C1 segment of cervical spinal cord (tissue), 14 donors: ENCODE measurements at regions not wholly inside any gene's neighbourhood (a gene's known extent, or its start where the extent isn't known, plus 50 kb on each side); places are given as distances from the start of the nearest gene placed in this dataset.

Source experiments
- DNase-seq, 14 donors: peaks; one replicate each; lab custom pipeline; 2025; lab: John Stamatoyannopoulos, UW

GRCh38 chr10:3723766-3724165, 61.2 kb downstream of the KLF6 start:
- no peak for DNase-seq

GRCh38 chr10:3720228-3721019, 64.6 kb downstream of the KLF6 start:
- DNase-seq: peak in 8 of 14 donors; percentile 15 to 62 (median 32)

DNA sequence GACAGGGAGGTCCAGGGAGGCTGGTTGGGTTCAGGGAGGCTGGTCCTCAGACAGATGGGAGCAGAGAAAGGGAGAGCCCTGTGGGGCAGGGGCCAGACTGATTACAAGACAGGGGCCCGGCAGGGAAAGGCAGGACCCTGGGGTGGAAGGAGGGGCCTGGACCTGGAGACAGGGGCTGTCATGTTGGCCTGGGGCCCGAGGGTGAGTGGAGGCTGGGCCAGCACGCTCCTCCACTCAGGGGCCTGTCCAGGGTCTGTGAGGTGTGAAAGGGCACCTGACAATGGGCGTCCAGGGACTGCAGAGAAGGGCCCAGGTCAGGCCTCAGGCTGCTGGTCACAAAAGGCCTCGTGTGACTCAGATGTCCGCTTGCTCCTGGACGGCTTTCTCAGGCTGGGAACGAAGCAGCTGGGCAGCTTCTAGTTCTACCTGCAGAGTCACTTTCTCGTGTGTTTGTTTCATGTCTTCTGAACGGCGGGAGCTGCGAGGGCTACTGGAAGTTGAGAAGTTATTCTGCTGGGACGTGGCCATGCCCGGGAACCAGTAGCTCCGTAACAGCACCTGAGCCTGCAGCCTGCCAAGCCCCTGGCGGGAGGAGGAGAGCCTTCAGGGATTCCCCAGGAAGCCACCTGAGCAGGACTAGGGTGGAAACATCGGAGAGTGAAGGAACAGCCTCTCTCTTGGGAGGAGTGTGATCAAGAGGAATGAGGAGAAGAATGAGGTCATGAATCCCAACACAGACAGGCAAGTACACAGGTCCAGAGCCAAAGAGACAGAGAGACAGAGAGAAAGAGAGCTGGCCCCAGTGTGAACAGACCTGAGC, 65.8 kb downstream of the KLF6 start:
- no peak for DNase-seq

- no peak for DNase-seq
Measured at GRCh38 chr10:3716093-3716492, 68.9 kb downstream of the KLF6 start.

- no peak for DNase-seq
Measured at GRCh38 chr10:3714967-3715366, 70.0 kb downstream of the KLF6 start.

- DNase-seq: no peak
Measured at GRCh38 chr10:3714531-3714930, 70.5 kb downstream of the KLF6 start.

DNA sequence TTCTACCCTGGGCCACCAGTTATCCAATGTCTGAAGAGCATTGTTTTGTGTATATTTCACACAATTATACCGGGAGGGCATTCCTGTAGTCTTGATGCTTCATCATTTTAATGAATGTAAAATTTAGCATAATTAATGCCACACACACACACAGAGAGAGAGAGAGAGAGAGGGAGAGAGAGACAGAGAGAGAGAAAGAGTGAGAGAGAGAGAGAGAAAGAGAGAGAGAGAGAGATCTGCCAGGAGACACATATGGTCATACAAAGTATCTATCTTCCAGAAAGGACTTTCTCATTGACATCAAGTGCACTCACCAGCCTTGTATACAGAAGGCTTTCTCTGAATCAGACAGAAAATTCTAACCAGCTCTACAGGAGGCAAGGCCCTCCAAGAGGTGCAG, 72.3 kb downstream of the KLF6 start:
- no peak for DNase-seq

DNA sequence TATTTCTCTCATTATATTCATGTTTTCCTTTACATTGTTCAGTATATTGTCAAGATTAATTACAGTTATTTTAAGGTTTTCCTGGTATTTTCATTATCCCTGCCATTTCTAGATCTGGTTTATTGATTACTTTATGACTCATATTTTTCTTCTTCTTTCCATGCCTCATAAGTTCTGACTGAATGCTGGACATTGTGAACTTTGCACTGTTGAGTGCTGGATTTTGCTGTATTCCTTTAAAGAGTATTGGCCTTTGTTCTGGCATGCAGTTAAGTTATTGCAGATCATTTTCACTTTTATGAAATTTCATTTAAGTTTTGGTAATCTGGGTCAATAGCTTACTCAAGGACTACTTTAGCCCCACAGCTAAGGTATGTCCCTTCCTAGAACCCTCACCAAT, 73.1 kb downstream of the KLF6 start:
- no peak for DNase-seq

GRCh38 chr10:3710764-3711163, 74.2 kb downstream of the KLF6 start:
- no peak for DNase-seq

DNA sequence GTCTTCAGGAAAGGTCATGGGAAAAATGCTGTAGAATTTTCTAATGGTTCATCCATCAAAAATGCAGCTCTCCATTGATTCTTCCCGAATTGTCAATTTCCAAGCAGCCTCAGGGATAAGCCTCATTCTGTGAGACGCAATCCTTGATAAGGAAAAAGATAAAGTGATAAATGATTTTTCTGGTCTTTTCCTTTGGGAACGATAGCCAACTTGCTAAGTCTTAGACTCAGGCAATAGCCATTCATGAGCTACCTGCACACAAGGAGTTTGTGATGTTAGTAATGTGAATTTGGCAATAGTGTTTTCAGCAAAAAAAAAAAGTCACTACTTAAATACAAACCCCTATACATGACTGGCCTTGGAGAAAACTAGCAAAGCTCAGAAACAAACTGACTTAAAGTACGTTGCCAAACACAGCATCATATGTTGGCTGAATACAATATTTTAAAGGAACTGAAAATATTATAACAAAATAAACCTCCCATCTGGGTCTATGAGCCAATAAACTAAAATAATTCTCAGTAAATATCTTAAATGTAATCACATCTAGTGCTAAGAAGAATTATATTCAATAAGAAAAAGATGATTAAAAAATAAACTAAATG, 75.5 kb downstream of the KLF6 start:
- no peak for DNase-seq

GRCh38 chr10:3708852-3709251, 76.2 kb downstream of the KLF6 start:
- no peak for DNase-seq

GRCh38 chr10:3704565-3705325, 80.3 kb downstream of the KLF6 start:
- no peak for DNase-seq

DNA sequence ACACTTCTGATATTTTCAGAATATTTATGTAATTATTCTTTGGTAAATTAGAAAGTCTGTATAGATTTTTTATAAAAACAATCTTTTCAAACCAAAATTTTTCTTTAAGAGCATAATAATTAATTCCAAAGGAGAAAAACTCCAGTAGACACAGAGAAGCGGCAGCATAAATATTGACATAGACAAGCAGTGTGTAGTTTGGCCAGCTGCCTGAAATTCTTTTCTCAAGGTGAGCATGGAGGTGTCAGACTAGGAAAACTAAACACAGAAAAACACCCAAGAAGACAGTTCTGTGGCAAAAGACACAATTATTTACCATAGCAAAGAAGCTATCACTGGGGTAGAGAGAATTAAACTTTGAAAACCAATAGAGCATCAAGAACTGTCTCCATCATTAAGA, 82.4 kb downstream of the KLF6 start:
- DNase-seq: no peak

DNA sequence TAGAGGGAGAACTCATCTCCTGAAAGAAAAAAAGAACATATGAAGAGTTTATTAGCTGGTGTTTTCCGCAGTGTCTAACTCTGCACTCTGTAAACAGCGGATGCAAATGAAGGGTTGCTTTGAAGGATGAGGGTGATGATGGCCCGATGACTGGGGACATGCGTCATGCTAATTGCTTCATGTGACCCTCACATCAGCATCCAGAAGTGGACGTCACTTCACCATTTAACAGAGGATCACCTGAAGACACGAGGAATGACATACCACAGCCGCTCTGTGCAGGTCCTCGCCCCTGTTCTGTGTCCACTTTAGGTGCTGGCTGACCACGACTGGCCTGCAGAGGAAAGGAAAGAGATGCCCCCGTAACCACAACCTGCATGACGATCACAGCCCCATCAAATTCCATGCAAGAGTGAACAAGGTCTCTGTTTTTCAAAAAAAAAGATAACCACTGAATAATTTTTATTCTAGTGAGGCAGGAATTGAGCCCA, 82.9 kb downstream of the KLF6 start:
- DNase-seq: no peak

GRCh38 chr10:3701491-3701890, 83.5 kb downstream of the KLF6 start:
- DNase-seq: no peak

- no peak for DNase-seq
Measured at GRCh38 chr10:3700531-3701076, 84.4 kb downstream of the KLF6 start.

DNA sequence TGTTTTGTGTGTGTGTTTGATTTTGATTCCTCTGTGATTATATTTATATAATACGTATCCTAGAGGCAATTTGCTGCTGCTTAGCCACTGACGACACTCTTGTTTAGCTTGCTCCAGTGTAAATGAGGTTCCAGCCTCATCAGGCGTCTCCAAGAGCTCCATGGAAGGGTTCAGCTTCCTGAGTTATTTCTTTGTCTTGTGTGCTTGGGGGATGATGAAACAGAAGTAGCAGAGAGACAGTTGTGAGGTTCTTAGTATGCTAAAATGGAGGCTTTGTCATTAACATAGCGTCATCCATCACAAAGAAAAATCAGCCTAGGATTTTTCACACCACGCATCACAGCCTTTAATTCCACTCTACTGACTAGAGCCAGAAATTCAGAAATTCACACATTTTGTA, 85.1 kb downstream of the KLF6 start:
- no peak for DNase-seq

- no peak for DNase-seq
Measured at GRCh38 chr10:3698312-3698711, 86.7 kb downstream of the KLF6 start.

DNA sequence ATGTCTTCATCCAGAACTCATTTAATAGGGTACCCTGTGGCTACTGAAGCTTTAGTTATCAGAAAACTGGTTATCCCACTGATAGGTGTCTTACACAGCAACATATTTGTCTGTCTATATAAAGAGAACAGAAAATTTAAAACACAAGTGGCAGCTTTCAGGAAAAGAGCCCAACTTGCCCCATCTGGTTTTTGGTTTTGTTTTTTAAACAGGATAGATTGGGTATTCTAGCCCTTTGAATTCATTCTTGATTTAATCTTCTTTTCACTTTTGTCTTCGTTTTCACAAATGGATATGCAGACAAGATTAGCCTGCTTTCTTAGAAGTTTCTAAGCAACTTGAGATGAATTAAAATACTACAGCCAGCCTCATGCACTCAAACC, 91.3 kb downstream of the KLF6 start:
- no peak for DNase-seq

DNA sequence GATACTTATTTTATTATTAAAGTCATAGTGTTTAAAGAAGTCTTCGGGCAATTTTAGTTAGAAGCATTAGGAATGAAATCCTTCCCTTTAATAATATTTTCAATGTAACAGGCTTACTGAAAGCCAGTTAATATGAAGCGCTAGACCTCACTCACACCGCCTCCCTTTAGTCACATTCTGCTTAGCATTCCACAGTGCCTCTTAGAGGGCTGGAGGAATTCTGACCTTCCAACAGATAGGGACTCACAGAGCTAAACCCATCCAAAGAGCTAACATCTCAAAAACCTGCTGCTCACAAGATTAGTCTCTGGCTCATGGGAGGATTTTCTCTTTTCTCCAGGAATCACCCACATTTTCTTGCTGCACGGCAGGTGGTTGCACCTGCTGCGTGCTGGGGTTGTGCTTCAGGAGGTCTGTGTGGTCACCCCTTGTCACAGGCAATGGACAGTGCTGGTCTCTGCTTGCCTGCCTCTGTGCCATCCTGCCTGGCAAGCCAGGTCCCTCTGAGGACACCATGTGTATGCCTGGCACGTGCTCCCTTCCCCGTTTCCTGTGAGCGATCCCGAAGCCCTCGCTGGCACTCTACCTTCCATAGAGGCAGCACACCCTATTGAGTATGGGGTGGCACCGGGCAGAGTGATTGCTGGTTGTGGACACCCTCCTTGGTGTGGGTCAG, 91.8 kb downstream of the KLF6 start:
- no peak for DNase-seq
